ENCODE measurements at regions not wholly inside any gene's neighbourhood (a gene's known extent, or its start where the extent isn't known, plus 50 kb on each side); places are given as distances from the start of the nearest gene placed in this dataset.

- no peak for TF ChIP-seq POLR2A (IDR thresholded peaks at IDR 0.05; ENCODE audit: extremely low read depth, insufficient read length)
- TF ChIP-seq, protein P1, sequence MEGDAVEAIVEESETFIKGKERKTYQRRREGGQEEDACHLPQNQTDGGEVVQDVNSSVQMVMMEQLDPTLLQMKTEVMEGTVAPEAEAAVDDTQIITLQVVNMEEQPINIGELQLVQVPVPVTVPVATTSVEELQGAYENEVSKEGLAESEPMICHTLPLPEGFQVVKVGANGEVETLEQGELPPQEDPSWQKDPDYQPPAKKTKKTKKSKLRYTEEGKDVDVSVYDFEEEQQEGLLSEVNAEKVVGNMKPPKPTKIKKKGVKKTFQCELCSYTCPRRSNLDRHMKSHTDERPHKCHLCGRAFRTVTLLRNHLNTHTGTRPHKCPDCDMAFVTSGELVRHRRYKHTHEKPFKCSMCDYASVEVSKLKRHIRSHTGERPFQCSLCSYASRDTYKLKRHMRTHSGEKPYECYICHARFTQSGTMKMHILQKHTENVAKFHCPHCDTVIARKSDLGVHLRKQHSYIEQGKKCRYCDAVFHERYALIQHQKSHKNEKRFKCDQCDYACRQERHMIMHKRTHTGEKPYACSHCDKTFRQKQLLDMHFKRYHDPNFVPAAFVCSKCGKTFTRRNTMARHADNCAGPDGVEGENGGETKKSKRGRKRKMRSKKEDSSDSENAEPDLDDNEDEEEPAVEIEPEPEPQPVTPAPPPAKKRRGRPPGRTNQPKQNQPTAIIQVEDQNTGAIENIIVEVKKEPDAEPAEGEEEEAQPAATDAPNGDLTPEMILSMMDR (IDR thresholded peaks at IDR 0.05; ENCODE audit: low read depth, low read length), result no peak
Measured at GRCh38 chr4:42339935-42340406, 57.3 kb upstream of the SHISA3 start.
